GM12878 (cell line): ENCODE measurements at regions not wholly inside any gene's neighbourhood (a gene's known extent, or its start where the extent isn't known, plus 50 kb on each side); places are given as distances from the start of the nearest gene placed in this dataset.

Experiments used
- ATAC-seq: fragments of 200-7000 bp; cut with Tn5 transposase; 3 replicates; pipeline ENCODE4 v1.9.1; 2020; ENCODE audit warnings: mild to moderate bottlenecking, moderate library complexity
- BruUV-seq: library from RNA; stranded (reverse); fragments of 400-500 nt; replicated peaks from 2 replicates; lab custom pipeline; 2021; lab: Mats Ljungman, UMichigan
- CTCF ChIA-PET: fragments of 300-600 bp; sonication (Branson Sonifier 250); formaldehyde crosslinking; extraction: SDS; loops from one replicate; lab custom pipeline; 2021; ENCODE audit warnings: inconsistent platforms; lab: Yijun Ruan, JAX
- POLR2A ChIA-PET: fragments of 350-600 bp; formaldehyde crosslinking; extraction: SDS; loops from one replicate; lab custom pipeline; 2021; ENCODE audit warnings: inconsistent platforms; lab: Charles Lee
- RAD21 ChIA-PET: fragments of 300-600 bp; sonication (Branson Sonifier 250); formaldehyde crosslinking; loops from one replicate; lab custom pipeline; 2023; ENCODE audit warnings: antibody characterized with exemption; ENCODE audit not compliant: unreplicated experiment; lab: Charles Lee
- SMC1A ChIA-PET: fragments of 300-600 bp; sonication (Branson Sonifier 250); formaldehyde crosslinking; loops from one replicate; lab custom pipeline; 2023; ENCODE audit not compliant: unreplicated experiment, uncharacterized antibody; lab: Charles Lee
- DNase-seq: peaks from one replicate; pipeline ENCODE4 v3.0.0-alpha.2; 2011; ENCODE audit warnings: low read depth, low spot score
- FAIRE-seq: peaks from 3 replicates; lab custom pipeline; 2011; peaks lifted over from hg19 to GRCh38; lab: Jason Lieb, UNC
- H2AFZ ChIP-seq: 2 replicates; pipeline ENCODE4 v1.6.0; 2011; ENCODE audit warnings: low read depth, low read length, control low read depth; ENCODE audit not compliant: control insufficient read depth
- H3K27ac ChIP-seq: 2 replicates; pipeline ENCODE4 v1.5.1; 2011; ENCODE audit warnings: control low read depth; ENCODE audit not compliant: control insufficient read depth, insufficient read depth
- H3K27me3 ChIP-seq, 2 experiments: replicated peaks in 1 of 2; 2 replicates each; pipeline versions ENCODE4 v1.6.0 to v1.6.1; 2011; ENCODE audit warnings: low read length in 1 of 2; ENCODE audit not compliant: control insufficient read depth in 2 of 2, insufficient read depth in 2 of 2
- H3K36me3 ChIP-seq, 2 experiments: 2 replicates each; pipeline ENCODE4 v1.5.1; 2011; ENCODE audit warnings: low read length in 1 of 2; ENCODE audit not compliant: control insufficient read depth in 2 of 2, insufficient read depth in 2 of 2
- H3K4me1 ChIP-seq: 2 replicates; pipeline ENCODE4 v1.6.1; 2011; ENCODE audit warnings: mild to moderate bottlenecking, low read length, moderate library complexity, mixed read lengths; ENCODE audit not compliant: control insufficient read depth, insufficient read depth
- H3K4me2 ChIP-seq: 2 replicates; pipeline ENCODE4 v1.6.0; 2011; ENCODE audit warnings: control low read depth; ENCODE audit not compliant: control insufficient read depth, insufficient read depth
- H3K4me3 ChIP-seq: fragments of 200-600 bp; sonication (generic); 2 replicates; pipeline ENCODE4 v1.5.1; 2016
- H3K79me2 ChIP-seq: 2 replicates; pipeline ENCODE4 v1.6.0; 2011; ENCODE audit warnings: low read length; ENCODE audit not compliant: control insufficient read depth, insufficient read depth
- H3K9ac ChIP-seq: 2 replicates; pipeline ENCODE4 v1.8.0; 2011; ENCODE audit warnings: low read length, control low read depth, mixed read lengths; ENCODE audit not compliant: control insufficient read depth, insufficient read depth
- H3K9me3 ChIP-seq: replicated peaks from 3 replicates; pipeline ENCODE4 v1.5.1; 2011; ENCODE audit warnings: mild to moderate bottlenecking, low read length; ENCODE audit not compliant: control insufficient read depth, insufficient read depth
- H4K20me1 ChIP-seq: 2 replicates; pipeline ENCODE4 v1.6.0; 2011; ENCODE audit not compliant: control insufficient read depth, insufficient read depth
- E2F4 ChIP-seq: IDR thresholded peaks from 2 replicates; pipeline ENCODE4 v1.6.1; 2012; ENCODE audit warnings: low read depth, low read length, improper control_type of control experiment
- HDGF ChIP-seq: fragments of 450-650 bp; IDR thresholded peaks from 2 replicates; pipeline ENCODE4 v1.6.1; 2016; ENCODE audit warnings: antibody characterized with exemption
- SPI1 ChIP-seq: IDR thresholded peaks from 2 replicates; pipeline ENCODE4 v1.6.1; 2011; ENCODE audit warnings: low read depth, mild to moderate bottlenecking, low read length, moderate library complexity, borderline replicate concordance; ENCODE audit not compliant: insufficient read depth
- TBL1XR1 ChIP-seq: IDR thresholded peaks from 2 replicates; pipeline ENCODE4 v1.6.1; 2012; ENCODE audit warnings: low read depth, low read length, improper control_type of control experiment
- USF2 ChIP-seq: IDR thresholded peaks from 2 replicates; pipeline ENCODE4 v1.6.1; 2011; ENCODE audit warnings: low read depth, low read length, improper control_type of control experiment, borderline replicate concordance
- ZBTB4 ChIP-seq: fragments of 450-650 bp; formaldehyde crosslinking; IDR thresholded peaks from 2 replicates; pipeline ENCODE4 v1.4.0; 2022; ENCODE audit warnings: mild to moderate bottlenecking, moderate library complexity
- ZNF687 ChIP-seq: fragments of 450-650 bp; IDR thresholded peaks from 2 replicates; pipeline ENCODE4 v1.6.1; 2017; ENCODE audit warnings: mild to moderate bottlenecking, moderate library complexity
- WGBS: methylation state at CpG from one replicate; pipeline ENCODE4 v1.1.6; 2016; ENCODE audit warnings: low lambda C conversion rate; ENCODE audit not compliant: insufficient replicate concordance, insufficient coverage; ENCODE audit errors: missing lambda C conversion rate; 5-methylcytosine and 5-hydroxymethylcytosine counted together
- in situ Hi-C: fragments of 300-500 bp; cut with MboI; formaldehyde crosslinking; loops from 9 replicates; pipeline ENCODE4 v1.14.3; 2018; ENCODE audit warnings: mixed read lengths
- intact Hi-C: fragments of 100-400 bp; cut with micrococcal nuclease; formaldehyde crosslinking; loops from one replicate; pipeline ENCODE4 v1.14.2; 2022; ENCODE audit not compliant: unreplicated experiment
- TF ChIP-seq, protein P1 (sequence below): IDR thresholded peaks from 2 replicates; pipeline ENCODE4 v1.6.1; 2012; ENCODE audit warnings: mild to moderate bottlenecking, low read depth, low read length
- TF ChIP-seq, protein P2 (sequence below): fragments of 450-650 bp; IDR thresholded peaks from 2 replicates; pipeline ENCODE4 v1.6.1; 2017; ENCODE audit warnings: low read depth, mild to moderate bottlenecking, moderate library complexity

DNA sequence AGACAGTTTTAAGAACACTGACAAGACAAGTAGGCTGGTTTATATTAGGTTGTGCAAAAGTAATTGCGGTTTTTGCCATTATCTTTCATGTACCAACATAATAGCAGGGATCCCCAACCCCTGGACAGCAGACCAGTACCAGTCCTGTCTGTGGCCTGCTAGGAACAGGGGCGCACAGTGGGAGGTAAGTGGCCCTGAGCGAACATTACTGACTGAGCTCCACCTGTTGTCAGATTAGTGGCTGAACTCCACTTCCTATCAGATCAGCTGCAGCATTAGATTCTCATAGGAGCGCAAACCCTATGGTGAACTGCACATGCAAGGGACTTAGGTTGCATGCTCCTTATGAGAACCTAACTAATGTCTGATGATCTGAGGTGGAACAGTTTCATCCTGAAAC lies 921.9 kb downstream of the CCDC85A start:
- H3K4me3 ChIP-seq: no peak overlapping the region
- no peaks in the 10 kb centered on the region for H3K36me3 ChIP-seq
- no peak overlapping the region for H2AFZ ChIP-seq
- ChIA-PET SMC1A (no interaction called here), RAD21 (no interaction called here), CTCF (no interaction called here), POLR2A (no interaction called here)
- intact Hi-C loops (no loop called here), in situ Hi-C loops (no loop called here)
- no peaks in the 10 kb centered on the region for H3K27me3 ChIP-seq
- DNase-seq (no peak), ATAC-seq (no peak), FAIRE-seq (no peak)
- no peak overlapping the region for H3K9ac ChIP-seq
- H3K4me2 ChIP-seq: no peak overlapping the region
- H3K79me2 ChIP-seq: no peaks in the 10 kb centered on the region
- H3K4me1 ChIP-seq: no peaks in the 10 kb centered on the region
- no TSS peak for BruUV-seq
- H3K9me3 ChIP-seq: no peaks in the 10 kb centered on the region
- no peaks in the 10 kb centered on the region for H4K20me1 ChIP-seq
- no peak overlapping the region for H3K27ac ChIP-seq
- 13% methylated on average over 4 of the region's 4 CpGs for WGBS
- TF ChIP-seq SPI1 (no peak), ZNF687 (no peak), TBL1XR1 (no peak), HDGF (no peak), ZBTB4 (CRISPR knock-in tag) (no peak), USF2 (no peak), E2F4 (no peak)
- TF ChIP-seq, protein P1, sequence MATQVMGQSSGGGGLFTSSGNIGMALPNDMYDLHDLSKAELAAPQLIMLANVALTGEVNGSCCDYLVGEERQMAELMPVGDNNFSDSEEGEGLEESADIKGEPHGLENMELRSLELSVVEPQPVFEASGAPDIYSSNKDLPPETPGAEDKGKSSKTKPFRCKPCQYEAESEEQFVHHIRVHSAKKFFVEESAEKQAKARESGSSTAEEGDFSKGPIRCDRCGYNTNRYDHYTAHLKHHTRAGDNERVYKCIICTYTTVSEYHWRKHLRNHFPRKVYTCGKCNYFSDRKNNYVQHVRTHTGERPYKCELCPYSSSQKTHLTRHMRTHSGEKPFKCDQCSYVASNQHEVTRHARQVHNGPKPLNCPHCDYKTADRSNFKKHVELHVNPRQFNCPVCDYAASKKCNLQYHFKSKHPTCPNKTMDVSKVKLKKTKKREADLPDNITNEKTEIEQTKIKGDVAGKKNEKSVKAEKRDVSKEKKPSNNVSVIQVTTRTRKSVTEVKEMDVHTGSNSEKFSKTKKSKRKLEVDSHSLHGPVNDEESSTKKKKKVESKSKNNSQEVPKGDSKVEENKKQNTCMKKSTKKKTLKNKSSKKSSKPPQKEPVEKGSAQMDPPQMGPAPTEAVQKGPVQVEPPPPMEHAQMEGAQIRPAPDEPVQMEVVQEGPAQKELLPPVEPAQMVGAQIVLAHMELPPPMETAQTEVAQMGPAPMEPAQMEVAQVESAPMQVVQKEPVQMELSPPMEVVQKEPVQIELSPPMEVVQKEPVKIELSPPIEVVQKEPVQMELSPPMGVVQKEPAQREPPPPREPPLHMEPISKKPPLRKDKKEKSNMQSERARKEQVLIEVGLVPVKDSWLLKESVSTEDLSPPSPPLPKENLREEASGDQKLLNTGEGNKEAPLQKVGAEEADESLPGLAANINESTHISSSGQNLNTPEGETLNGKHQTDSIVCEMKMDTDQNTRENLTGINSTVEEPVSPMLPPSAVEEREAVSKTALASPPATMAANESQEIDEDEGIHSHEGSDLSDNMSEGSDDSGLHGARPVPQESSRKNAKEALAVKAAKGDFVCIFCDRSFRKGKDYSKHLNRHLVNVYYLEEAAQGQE: no peak
- TF ChIP-seq, protein P2, sequence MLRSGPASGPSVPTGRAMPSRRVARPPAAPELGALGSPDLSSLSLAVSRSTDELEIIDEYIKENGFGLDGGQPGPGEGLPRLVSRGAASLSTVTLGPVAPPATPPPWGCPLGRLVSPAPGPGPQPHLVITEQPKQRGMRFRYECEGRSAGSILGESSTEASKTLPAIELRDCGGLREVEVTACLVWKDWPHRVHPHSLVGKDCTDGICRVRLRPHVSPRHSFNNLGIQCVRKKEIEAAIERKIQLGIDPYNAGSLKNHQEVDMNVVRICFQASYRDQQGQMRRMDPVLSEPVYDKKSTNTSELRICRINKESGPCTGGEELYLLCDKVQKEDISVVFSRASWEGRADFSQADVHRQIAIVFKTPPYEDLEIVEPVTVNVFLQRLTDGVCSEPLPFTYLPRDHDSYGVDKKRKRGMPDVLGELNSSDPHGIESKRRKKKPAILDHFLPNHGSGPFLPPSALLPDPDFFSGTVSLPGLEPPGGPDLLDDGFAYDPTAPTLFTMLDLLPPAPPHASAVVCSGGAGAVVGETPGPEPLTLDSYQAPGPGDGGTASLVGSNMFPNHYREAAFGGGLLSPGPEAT: no peak
